Activated naive CD8-positive, alpha-beta T cell treated with anti-CD3 and anti-CD28 coated beads for 36 hours (primary cell): ENCODE measurements at regions not wholly inside any gene's neighbourhood (a gene's known extent, or its start where the extent isn't known, plus 50 kb on each side); places are given as distances from the start of the nearest gene placed in this dataset.

ENCODE experiments used
- DNase-seq: peaks from one replicate; pipeline ENCODE4 v3.0.0; 2021
- H3K27ac Mint-ChIP-seq: one replicate; pipeline ENCODE4 v1.8.0; 2022; ENCODE audit warnings: mild to moderate bottlenecking, moderate library complexity, mixed read lengths
- H3K27me3 Mint-ChIP-seq: one replicate; pipeline ENCODE4 v1.8.0; 2022; ENCODE audit warnings: mild to moderate bottlenecking, mixed read lengths
- H3K36me3 Mint-ChIP-seq: one replicate; pipeline ENCODE4 v1.8.0; 2021; ENCODE audit warnings: mild to moderate bottlenecking, mixed read lengths
- H3K4me1 Mint-ChIP-seq: one replicate; pipeline ENCODE4 v1.8.0; 2021; ENCODE audit warnings: mixed read lengths
- H3K4me3 Mint-ChIP-seq: one replicate; pipeline ENCODE4 v1.8.0; 2022; ENCODE audit warnings: mild to moderate bottlenecking, moderate library complexity, mixed read lengths
- H3K9me3 Mint-ChIP-seq: one replicate; pipeline ENCODE4 v1.8.0; 2022; ENCODE audit warnings: mixed read lengths

DNA sequence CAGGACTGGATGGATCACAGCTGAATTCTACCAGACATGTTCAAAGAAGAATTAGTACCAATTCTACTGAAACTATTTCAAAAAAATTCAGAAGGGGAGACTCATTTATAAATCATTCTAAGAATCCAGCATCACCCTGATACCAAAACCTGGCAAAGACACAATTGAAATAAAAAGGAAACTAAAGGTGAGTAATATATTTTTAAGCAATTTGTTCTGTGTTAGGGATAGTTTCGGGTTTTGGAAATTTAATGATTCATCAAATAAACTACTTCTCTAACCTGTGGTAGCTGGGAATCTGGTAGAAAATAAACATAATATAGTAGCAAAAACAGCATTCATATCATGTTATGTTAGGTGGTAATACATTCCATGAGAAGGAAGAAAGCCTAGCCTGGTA, 662.2 kb upstream of the BOD1L1 start:
- no peaks in the 10 kb centered on the region for H3K36me3 Mint-ChIP-seq
- no peaks in the 10 kb centered on the region for H3K27me3 Mint-ChIP-seq
- DNase-seq: no peak
- H3K9me3 Mint-ChIP-seq: peaks cover 4% of the 10 kb centered on the region
- H3K4me1 Mint-ChIP-seq: no peaks in the 10 kb centered on the region
- H3K4me3 Mint-ChIP-seq: no peak overlapping the region
- no peak overlapping the region for H3K27ac Mint-ChIP-seq

DNA sequence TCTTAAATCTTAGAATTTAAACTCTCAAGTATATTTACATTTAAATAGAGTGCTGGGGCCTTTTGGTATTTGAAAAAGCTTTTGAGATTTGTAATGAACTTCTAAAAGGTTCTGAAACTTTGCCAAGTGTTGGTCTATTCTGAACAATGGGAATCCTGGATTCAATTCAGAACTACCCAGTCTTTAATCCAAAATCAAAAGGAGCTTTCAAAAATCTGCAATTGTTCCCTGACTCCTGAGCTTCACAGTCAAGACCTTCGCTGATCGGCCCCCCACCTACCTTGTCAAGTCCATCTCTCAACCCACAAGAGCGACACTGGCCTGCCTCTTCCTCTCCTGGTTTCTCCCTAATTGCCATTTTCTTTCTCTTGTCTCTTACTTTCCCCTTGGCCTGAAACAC, 666.1 kb upstream of the BOD1L1 start:
- no peaks in the 10 kb centered on the region for H3K9me3 Mint-ChIP-seq
- H3K27me3 Mint-ChIP-seq: no peaks in the 10 kb centered on the region
- no peak overlapping the region for H3K27ac Mint-ChIP-seq
- no peaks in the 10 kb centered on the region for H3K36me3 Mint-ChIP-seq
- no peak for DNase-seq
- H3K4me1 Mint-ChIP-seq: no peaks in the 10 kb centered on the region
- no peak overlapping the region for H3K4me3 Mint-ChIP-seq

DNA sequence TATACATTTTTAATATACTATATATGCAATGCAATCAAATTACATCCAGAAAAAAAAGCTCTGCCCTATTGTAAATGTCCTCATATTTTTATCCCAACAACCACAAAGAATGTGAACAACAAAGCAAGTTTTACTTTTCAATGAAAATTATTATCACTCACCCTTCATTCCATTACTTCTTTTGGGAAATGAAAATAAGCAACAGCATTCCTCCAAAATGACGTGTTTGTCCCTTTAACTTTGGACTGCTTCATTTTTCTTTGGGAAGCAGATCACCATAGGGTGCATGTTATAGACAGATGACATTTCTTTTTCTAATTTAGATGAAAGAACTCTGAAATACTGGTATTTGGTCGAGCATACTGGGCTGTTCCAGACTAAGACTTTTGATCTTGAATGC, 667.1 kb upstream of the BOD1L1 start:
- Mint-ChIP-seq H3K36me3 (no peaks in the 10 kb centered on the region), H3K4me3 (no peak overlapping the region), H3K4me1 (no peaks in the 10 kb centered on the region), H3K9me3 (no peaks in the 10 kb centered on the region), H3K27ac (no peak overlapping the region), H3K27me3 (no peaks in the 10 kb centered on the region)
- no peak for DNase-seq

DNA sequence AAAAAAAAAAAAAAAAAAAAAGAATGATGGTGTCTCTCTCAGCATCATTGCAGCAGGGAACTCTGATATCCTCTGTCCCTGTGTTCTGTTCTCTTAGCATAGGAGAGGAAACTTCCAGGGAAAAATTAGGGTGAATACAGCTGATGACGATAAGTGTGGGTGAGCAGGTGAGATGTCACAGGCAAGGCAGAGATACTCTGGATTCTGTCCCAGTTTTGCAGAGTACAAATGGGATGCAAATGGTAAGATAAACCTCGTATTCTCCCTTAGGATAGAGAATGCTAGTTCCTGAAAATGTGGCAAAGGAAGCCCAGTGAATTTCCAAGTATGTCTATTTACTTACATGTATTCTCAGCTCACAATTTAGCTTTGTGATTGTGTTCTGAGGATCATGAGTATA, 671.6 kb upstream of the BOD1L1 start:
- H3K9me3 Mint-ChIP-seq: no peaks in the 10 kb centered on the region

DNA sequence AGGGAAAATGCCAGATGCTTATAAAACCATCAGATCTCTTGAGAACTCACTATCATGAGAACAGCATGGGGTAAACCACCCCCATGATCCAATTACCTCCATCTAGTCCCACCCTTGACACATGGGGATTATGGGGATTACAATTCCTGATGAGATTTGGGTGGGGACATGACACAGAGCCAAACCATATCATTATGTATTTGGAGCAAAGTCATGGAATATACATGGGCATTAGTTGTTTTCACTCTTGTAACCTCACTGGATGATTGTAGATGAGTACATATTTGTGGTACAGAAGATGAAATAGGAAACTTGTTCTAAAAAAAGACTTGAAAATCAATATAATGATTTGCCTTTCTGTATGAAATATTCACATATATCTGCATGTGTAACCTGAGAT, 674.5 kb upstream of the BOD1L1 start:
- Mint-ChIP-seq H3K36me3 (no peaks in the 10 kb centered on the region), H3K4me3 (no peak overlapping the region), H3K27me3 (no peaks in the 10 kb centered on the region), H3K9me3 (no peaks in the 10 kb centered on the region), H3K27ac (no peak overlapping the region), H3K4me1 (no peaks in the 10 kb centered on the region)
- no peak for DNase-seq

More for the DNA sequence above, 671.6 kb upstream of the BOD1L1 start:
- DNase-seq: no peak
- Mint-ChIP-seq H3K27ac (no peak overlapping the region), H3K4me1 (no peaks in the 10 kb centered on the region), H3K4me3 (no peak overlapping the region), H3K36me3 (no peaks in the 10 kb centered on the region), H3K27me3 (no peaks in the 10 kb centered on the region)

DNA sequence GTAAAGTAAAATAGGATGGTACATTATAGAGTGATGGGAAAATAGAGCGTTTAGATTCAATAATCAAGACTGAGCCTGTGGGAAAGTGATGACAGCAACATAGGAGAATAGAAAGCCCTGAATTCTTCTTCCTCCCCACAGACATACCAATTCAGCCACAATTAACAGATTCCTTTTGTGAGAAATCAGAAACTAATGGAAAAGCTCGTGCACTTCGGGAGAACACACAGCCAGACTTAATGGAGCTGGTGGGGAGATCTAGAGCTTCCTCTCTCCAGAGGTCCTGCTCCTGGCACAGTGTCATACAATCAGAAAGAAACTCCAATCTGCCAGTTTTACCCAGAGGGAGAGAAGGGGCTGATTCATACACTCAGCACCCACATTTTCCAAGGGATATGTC, 676.3 kb upstream of the BOD1L1 start:
- H3K27me3 Mint-ChIP-seq: no peaks in the 10 kb centered on the region
- H3K4me1 Mint-ChIP-seq: no peaks in the 10 kb centered on the region
- H3K36me3 Mint-ChIP-seq: no peaks in the 10 kb centered on the region

DNA sequence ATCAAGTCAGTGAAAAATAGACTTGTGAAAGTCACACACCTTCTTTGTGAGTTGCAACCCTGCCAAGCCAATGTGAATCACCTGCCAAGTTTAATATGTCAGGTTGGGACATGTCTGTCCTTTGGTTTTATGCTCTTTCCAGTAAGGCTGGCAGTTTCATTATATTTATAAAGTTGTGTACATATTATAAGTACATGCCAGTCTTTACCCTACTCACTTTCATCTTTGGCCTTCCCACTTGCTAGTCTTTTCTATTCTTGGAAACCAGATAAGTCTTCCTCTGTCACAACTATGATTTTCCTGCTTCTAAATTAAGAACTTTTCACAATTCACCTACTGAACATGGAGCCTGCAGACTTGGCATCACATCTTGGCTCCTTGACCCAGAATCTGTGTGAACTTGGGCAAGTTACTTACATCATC, 680.7 kb upstream of the BOD1L1 start:
- DNase-seq: no peak
- H3K4me1 Mint-ChIP-seq: no peaks in the 10 kb centered on the region
- H3K4me3 Mint-ChIP-seq: no peak overlapping the region
- no peak overlapping the region for H3K27ac Mint-ChIP-seq
- no peaks in the 10 kb centered on the region for H3K27me3 Mint-ChIP-seq
- no peaks in the 10 kb centered on the region for H3K36me3 Mint-ChIP-seq
- no peaks in the 10 kb centered on the region for H3K9me3 Mint-ChIP-seq

More for the DNA sequence above, 676.3 kb upstream of the BOD1L1 start:
- no peak overlapping the region for H3K4me3 Mint-ChIP-seq
- H3K27ac Mint-ChIP-seq: no peak overlapping the region
- DNase-seq: no peak
- H3K9me3 Mint-ChIP-seq: no peaks in the 10 kb centered on the region

DNA sequence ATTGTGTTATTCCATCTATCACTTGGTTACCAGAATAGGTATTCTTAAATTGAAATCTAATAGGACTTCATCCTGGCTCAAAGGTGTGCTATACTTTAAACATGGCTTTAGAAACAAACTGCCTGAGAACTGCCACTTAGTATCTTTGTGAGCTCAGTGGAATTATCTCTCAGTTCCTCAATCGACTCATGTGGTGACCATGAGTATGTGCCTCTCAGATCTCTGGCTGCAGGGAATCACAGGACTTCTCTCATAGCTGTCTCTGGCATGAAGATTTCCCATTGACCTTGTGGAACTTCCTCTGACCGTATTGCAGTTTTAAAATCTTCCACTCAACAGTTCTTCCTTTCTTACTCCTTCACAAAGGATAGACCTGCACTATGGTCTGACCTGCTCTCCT, 681.9 kb upstream of the BOD1L1 start:
- DNase-seq: no peak
- no peaks in the 10 kb centered on the region for H3K27me3 Mint-ChIP-seq
- no peak overlapping the region for H3K27ac Mint-ChIP-seq
- no peaks in the 10 kb centered on the region for H3K9me3 Mint-ChIP-seq
- H3K36me3 Mint-ChIP-seq: no peaks in the 10 kb centered on the region
- H3K4me3 Mint-ChIP-seq: no peak overlapping the region
- no peaks in the 10 kb centered on the region for H3K4me1 Mint-ChIP-seq

DNA sequence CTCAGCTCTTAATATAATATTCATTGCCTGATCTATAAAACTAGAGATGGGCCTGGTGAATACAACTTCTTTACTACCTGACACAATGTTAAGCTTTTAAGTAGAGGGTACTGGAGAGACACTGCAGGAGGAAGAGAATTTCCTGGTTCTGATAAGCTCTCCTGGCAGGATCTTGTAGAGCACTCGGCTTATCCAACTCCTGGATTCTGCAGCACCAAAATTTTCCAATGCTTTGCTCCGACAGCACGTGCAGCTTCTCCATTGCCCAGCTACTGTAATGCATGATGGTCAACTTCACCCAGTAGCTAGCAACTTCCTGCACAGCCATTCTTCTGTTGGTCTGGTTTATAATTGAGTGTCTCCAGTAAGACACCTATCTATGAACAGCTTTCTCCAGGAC, 686.2 kb upstream of the BOD1L1 start:
- Mint-ChIP-seq H3K9me3 (no peaks in the 10 kb centered on the region), H3K4me3 (no peak overlapping the region), H3K27me3 (no peaks in the 10 kb centered on the region), H3K4me1 (no peaks in the 10 kb centered on the region), H3K36me3 (no peaks in the 10 kb centered on the region), H3K27ac (no peak overlapping the region)
- no peak for DNase-seq

DNA sequence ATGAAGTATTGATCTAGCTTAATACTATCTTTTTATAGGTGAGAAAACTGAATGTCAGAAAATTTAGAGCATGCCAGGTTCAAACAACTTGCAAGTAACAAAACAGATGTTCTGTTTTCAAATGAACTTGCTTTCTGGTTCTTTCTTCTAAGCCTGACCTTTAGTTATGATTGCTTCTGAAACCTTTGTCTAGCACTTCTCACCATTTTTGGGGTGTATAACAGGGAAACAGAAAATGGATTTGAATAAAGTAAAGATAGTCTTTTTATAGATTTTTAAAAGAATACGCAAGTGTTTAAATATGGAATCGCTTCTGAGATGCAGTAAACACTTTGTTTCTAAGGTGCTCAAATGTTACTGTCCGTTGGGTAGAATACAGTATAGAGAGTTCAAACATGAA, 687.2 kb upstream of the CPEB2 start:
- Mint-ChIP-seq H3K36me3 (no peaks in the 10 kb centered on the region), H3K27me3 (no peaks in the 10 kb centered on the region), H3K4me3 (no peak overlapping the region), H3K27ac (no peak overlapping the region), H3K4me1 (no peaks in the 10 kb centered on the region), H3K9me3 (no peaks in the 10 kb centered on the region)
- no peak for DNase-seq

DNA sequence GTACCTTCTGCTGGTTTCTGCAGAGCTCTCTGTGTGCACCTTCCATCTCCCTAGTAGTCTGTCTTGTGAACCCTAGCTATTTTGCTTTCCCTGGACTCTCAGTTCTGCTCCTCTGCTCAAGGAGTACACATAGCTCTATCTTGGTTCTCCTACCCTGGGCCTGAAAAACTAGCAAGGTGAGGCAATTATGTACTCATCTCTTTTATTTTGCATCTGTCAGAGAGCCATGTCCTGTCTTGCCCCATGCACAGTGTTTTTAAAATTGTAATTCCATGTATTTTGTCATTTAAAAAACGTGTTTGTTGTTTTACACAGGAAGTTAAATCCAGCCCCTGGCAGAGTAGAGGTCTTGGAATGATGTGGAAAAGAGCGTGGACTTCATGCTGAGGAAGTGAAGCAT, 684.9 kb upstream of the CPEB2 start:
- Mint-ChIP-seq H3K36me3 (no peaks in the 10 kb centered on the region), H3K4me1 (no peaks in the 10 kb centered on the region), H3K27me3 (no peaks in the 10 kb centered on the region), H3K4me3 (no peak overlapping the region), H3K9me3 (no peaks in the 10 kb centered on the region), H3K27ac (no peak overlapping the region)
- no peak for DNase-seq

DNA sequence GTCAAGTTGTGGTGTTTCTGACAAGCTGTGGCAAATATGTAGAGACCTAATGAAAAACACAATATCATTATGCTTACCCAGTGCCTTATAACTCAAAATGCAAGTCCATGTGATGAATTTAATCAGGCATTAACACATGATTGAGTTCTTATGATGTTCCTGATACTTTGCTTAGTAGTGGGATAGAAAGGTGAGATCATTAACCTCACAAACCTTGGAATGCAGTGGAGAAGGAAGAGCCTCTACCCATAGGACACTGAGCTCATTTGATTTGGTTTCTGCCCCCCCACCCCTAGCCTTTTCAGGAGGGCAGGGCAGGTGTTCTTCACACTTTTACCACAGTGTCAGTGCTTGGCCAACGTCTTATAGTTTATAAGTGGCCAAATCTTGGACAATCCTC, 683.6 kb upstream of the CPEB2 start:
- Mint-ChIP-seq H3K4me3 (no peak overlapping the region), H3K4me1 (no peaks in the 10 kb centered on the region), H3K27ac (no peak overlapping the region), H3K27me3 (no peaks in the 10 kb centered on the region), H3K36me3 (no peaks in the 10 kb centered on the region), H3K9me3 (no peaks in the 10 kb centered on the region)
- no peak for DNase-seq

DNA sequence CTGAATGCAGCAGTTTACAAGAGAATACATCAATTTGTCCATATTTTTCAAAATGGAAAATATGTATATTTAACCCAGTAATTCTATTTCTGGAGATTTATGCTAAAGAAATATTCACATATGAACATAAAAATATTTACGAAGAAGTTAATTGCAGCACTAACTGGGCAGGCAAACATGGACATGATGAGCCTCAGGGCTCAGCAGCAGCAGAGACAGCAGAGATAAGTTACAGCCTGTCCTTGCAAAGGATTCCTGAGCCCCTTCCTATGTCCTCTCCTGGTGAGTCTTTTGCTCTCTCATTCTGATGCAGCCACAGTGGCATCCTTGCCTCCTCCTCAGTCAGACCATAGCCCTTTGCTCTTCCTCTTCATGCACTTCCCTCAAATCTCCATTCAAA, 680.6 kb upstream of the CPEB2 start:
- H3K27ac Mint-ChIP-seq: no peak overlapping the region

DNA sequence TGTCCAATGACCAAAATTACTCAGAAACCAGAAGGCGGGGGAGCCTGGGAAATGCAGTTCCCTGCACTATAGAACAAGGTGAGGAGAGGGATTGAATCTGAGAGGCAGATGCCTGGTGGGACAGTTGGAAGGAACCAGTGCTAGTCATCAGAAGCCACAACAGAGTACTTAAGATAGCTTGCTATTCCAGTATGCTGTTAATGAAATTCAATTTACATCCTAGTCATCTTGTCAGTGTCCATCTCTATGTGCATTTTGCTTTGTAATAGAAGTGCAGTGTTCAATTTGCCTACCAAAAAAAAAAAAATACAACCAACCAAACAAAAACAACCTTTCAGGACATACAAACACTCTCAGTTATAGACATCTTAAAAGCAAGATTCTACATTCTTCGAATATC, 679.1 kb upstream of the CPEB2 start:
- Mint-ChIP-seq H3K9me3 (no peaks in the 10 kb centered on the region), H3K36me3 (no peaks in the 10 kb centered on the region), H3K4me1 (no peaks in the 10 kb centered on the region)

More for the DNA sequence above, 680.6 kb upstream of the CPEB2 start:
- Mint-ChIP-seq H3K4me3 (no peak overlapping the region), H3K9me3 (no peaks in the 10 kb centered on the region), H3K4me1 (no peaks in the 10 kb centered on the region), H3K36me3 (no peaks in the 10 kb centered on the region), H3K27me3 (no peaks in the 10 kb centered on the region)
- DNase-seq: no peak

DNA sequence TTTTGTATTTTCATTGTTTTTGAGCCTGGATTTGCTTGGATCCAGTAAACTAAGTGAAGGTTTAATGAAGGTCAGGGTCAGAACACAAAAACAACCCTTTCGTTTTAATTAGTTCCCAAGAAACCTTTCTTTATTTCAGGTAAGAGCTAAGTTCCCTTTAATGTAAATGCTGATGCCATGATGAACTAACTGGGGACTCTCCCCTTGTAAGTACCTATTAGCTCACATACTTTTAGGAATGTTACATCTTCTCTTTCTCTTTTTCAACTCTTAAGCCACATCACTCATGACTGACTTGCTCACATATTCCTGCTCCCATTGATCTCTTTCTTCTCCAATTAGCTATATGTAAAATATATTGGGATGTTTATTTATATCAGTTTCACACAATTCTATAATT, 673.1 kb upstream of the CPEB2 start:
- no peaks in the 10 kb centered on the region for H3K9me3 Mint-ChIP-seq
- no peak for DNase-seq
- no peaks in the 10 kb centered on the region for H3K27me3 Mint-ChIP-seq
- no peak overlapping the region for H3K27ac Mint-ChIP-seq
- H3K4me3 Mint-ChIP-seq: no peak overlapping the region
- no peaks in the 10 kb centered on the region for H3K4me1 Mint-ChIP-seq
- no peaks in the 10 kb centered on the region for H3K36me3 Mint-ChIP-seq

More for the DNA sequence above, 679.1 kb upstream of the CPEB2 start:
- Mint-ChIP-seq H3K4me3 (no peak overlapping the region), H3K27ac (no peak overlapping the region), H3K27me3 (no peaks in the 10 kb centered on the region)
- DNase-seq: no peak

DNA sequence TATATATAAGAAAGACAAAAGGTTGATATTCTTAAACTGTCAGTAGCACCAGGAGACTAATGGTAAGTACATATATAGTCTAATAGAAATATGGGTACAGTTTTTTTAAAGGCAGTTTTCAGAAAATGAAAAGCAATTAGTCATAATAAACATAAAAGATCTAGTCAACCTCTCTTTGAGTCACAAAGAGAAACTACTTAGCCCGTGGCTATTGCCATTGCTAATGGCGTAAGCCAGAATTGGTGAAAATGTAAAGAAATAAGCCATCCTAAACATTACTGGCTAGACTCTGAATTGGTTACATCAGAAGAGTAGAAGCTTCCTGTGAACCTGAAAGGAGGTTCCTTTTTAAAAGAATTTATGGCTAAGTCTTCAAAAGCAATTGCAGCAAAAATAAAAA, 668.7 kb upstream of the CPEB2 start:
- Mint-ChIP-seq H3K36me3 (no peaks in the 10 kb centered on the region), H3K4me3 (no peak overlapping the region), H3K27me3 (peaks cover under 1% of the 10 kb centered on the region), H3K27ac (no peak overlapping the region), H3K9me3 (no peaks in the 10 kb centered on the region), H3K4me1 (no peaks in the 10 kb centered on the region)
- DNase-seq: no peak

DNA sequence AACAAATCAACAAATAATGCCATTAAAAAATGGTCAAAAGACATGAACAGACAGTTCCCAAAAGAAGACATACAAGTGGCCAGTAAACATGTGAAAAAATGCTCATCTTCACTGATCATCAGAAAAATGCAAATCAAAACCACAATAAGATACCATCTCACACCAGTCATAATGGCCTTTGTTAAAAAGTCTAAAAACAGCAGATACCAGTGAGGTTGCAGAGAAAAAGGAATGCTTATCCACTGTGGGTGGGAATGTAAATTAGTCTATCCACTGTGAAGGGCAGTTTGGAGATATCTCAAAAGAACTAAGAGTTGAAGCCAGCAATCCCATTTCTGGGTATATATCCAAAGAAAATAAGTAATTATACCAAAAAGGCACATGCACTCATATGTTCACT, 668.1 kb upstream of the CPEB2 start:
- Mint-ChIP-seq H3K4me1 (no peaks in the 10 kb centered on the region), H3K4me3 (no peak overlapping the region), H3K27ac (no peak overlapping the region), H3K36me3 (no peaks in the 10 kb centered on the region), H3K9me3 (no peaks in the 10 kb centered on the region), H3K27me3 (peaks cover 4% of the 10 kb centered on the region)
- DNase-seq: no peak
